Adrenal gland (tissue), 9 donors: ENCODE measurements at regions not wholly inside any gene's neighbourhood (a gene's known extent, or its start where the extent isn't known, plus 50 kb on each side); places are given as distances from the start of the nearest gene placed in this dataset.

Source experiments
- DNase-seq, 7 donors: peaks; one replicate each; pipeline ENCODE4 v3.0.0-alpha.2; 2019 to 2020
- H3K27ac ChIP-seq, 5 donors: fragments of 200-600 bp; sonication (generic) in 4 of 5; 1 replicate in 3 of 5; 2 replicates in 2 of 5; pipeline versions ENCODE4 v1.5.1 to v1.8.0; 2016 to 2020; ENCODE audit warnings: mild to moderate bottlenecking in 1 of 5
- H3K27me3 ChIP-seq: fragments of 200-600 bp; 2 replicates; pipeline ENCODE4 v1.8.0; 2021
- H3K36me3 ChIP-seq, 2 donors: fragments of 200-600 bp; replicated peaks in 1 of 2; 1 replicate in 1 of 2; 2 replicates in 1 of 2; pipeline versions ENCODE4 v1.5.1 to v1.8.0; 2018 to 2022
- H3K4me1 ChIP-seq, 2 donors: fragments of 200-600 bp; replicated peaks in 1 of 2; 1 replicate in 1 of 2; 2 replicates in 1 of 2; pipeline versions ENCODE4 v1.5.1 to v1.8.0; 2018 to 2021
- H3K4me3 ChIP-seq, 4 donors: fragments of 200-600 bp; sonication (generic) in 3 of 4; one replicate each; pipeline ENCODE4 v1.5.1; 2016 to 2018
- H3K9me3 ChIP-seq, 3 donors: fragments of 200-600 bp; sonication (generic) in 1 of 3; replicated peaks in 1 of 3; 1 replicate in 2 of 3; 2 replicates in 1 of 3; pipeline versions ENCODE4 v1.5.1 to v1.8.0; 2016 to 2021
- CTCF ChIP-seq, 6 experiments: fragments of 450-650 bp in 4 of 6; fragments of 200-600 bp in 2 of 6; sonication (generic) in 1 of 6; IDR thresholded peaks; 1 replicate in 5 of 6; 2 replicates in 1 of 6; pipeline versions ENCODE4 v1.5.1 to v1.8.0; 2016 to 2021; ENCODE audit warnings: antibody characterized with exemption in 6 of 6, mild to moderate bottlenecking in 2 of 6, moderate library complexity in 1 of 6
- POLR2A ChIP-seq, 2 donors: fragments of 450-650 bp; IDR thresholded peaks; one replicate each; pipeline ENCODE4 v1.6.1; 2017; ENCODE audit warnings: antibody characterized with exemption in 2 of 2, mild to moderate bottlenecking in 2 of 2, moderate library complexity in 1 of 2
- WGBS, 4 donors: extraction: QIAGEN DNeasy Blood & Tissue Kit in 2 of 4; methylation state at CpG; one replicate each; pipeline versions ENCODE4 v1.1.5 to v1.1.7; 2013 to 2017; 5-methylcytosine and 5-hydroxymethylcytosine counted together
- intact Hi-C, 2 donors: fragments of 100-400 bp; cut with DNase I; formaldehyde crosslinking; loops; one replicate each; pipeline versions ENCODE4 v1.14.1 to v1.15.0; 2022 to 2023
- donor health status: healthy with polysubstance abuse.
- donor health status: Bipolar disorder and iron deficiency.
- donor health status: DM: yes; HTN: yes; CAD: no.
- donor health status: DM: no; HTN: no; CAD: no.
- donor health status: DM: no; HTN: no; CAD: no.

GRCh38 chr20:4493386-4493785 lies 192.9 kb upstream of the PRNP start:
- no peak for TF ChIP-seq POLR2A (IDR thresholded peaks at IDR 0.05)
- TF ChIP-seq CTCF (IDR thresholded peaks at IDR 0.05) = no peak
- Histone ChIP-seq H3K36me3 (no peaks in the 10 kb centered on the region), H3K4me3 (no peak overlapping the region), H3K4me1 (no peaks in the 10 kb centered on the region), H3K27me3 (no peaks in the 10 kb centered on the region), H3K9me3 (no peaks in the 10 kb centered on the region), H3K27ac (no peak overlapping the region)
- no peak for DNase-seq
- intact Hi-C loops = no loop called here
- 44 to 57% (median 54%) methylated on average over 2 of the region's 2 CpGs for WGBS, 4 donors

DNA sequence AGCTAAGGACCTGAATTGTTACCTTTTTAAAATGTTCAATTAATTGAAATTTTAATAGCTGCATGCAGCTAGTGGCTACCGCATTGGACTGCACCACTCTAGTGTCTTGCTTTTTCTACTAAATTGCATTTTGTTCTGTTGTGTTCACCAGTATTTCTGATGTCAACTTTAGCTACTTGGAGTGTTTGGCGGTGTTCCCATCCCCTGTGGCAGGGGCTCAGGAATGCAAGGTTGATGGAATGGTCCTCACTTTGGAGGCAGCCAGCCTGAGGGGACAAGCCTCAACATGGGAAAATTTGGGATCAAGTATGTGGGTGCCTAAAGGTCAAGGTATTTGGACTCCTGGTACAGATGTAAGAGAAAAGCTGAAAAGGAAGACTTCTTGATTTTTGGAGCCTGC lies 194.6 kb upstream of the PRNP start:
- Histone ChIP-seq H3K4me1 (no peaks in the 10 kb centered on the region), H3K9me3 (no peaks in the 10 kb centered on the region), H3K36me3 (no peaks in the 10 kb centered on the region), H3K27ac (no peak overlapping the region), H3K27me3 (no peaks in the 10 kb centered on the region), H3K4me3 (no peak overlapping the region)
- TF ChIP-seq CTCF (IDR thresholded peaks at IDR 0.05) (no peak), POLR2A (IDR thresholded peaks at IDR 0.05) (no peak)
- DNase-seq = no peak
- intact Hi-C loops = no loop called here
- WGBS, 4 donors = 90 to 94% (median 93%) methylated on average over 2 of the region's 2 CpGs

DNA sequence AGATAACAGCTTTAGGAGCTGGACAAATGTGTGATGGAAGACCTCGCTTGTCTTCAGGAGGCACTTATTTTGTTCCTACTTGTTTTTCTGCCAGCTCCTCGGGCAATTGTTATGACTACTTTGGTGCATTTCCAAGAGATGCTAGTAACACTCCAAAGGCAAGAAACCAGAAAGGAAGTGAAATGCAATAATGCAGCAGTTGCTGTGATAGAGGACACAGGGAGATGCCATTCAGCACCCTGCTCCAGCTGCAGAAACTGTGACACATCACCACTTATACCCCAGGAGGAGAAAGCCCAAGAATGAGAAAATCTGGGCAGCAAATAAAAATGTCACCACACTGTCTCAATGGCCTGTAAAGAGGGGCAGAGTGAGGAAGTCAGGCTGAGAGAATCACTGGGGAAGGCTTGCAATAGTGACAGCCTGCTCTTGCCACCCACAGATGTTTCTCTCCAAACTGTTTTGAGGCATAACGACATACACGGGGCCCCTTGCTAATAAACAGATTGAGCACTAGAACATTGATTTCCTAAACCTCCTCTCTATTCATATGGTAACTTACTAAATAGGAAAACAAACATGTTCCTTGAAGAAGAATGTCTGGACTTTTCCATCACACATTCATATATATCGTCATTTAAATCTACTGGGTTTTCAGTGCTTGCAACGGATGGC lies 195.5 kb upstream of the PRNP start:
- no peaks in the 10 kb centered on the region for H3K27me3 ChIP-seq
- H3K4me1 ChIP-seq = no peaks in the 10 kb centered on the region
- no peak for TF ChIP-seq POLR2A (IDR thresholded peaks at IDR 0.05)
- no peak for TF ChIP-seq CTCF (IDR thresholded peaks at IDR 0.05)
- 47 to 57% (median 51%) methylated on average over 6 of the region's 6 CpGs for WGBS, 4 donors
- no peaks in the 10 kb centered on the region for H3K36me3 ChIP-seq
- no peak for DNase-seq
- intact Hi-C loops = no loop called here
- no peak overlapping the region for H3K4me3 ChIP-seq
- no peak overlapping the region for H3K27ac ChIP-seq
- no peaks in the 10 kb centered on the region for H3K9me3 ChIP-seq

- WGBS, 4 donors = 86 to 91% (median 90%) methylated on average over 3 of the region's 3 CpGs
- H3K4me3 ChIP-seq = no peak overlapping the region
- H3K27ac ChIP-seq = no peak overlapping the region
- H3K27me3 ChIP-seq = no peaks in the 10 kb centered on the region
- no peaks in the 10 kb centered on the region for H3K36me3 ChIP-seq
- no peaks in the 10 kb centered on the region for H3K9me3 ChIP-seq
- DNase-seq = no peak
- TF ChIP-seq POLR2A (IDR thresholded peaks at IDR 0.05) = no peak
- TF ChIP-seq CTCF (IDR thresholded peaks at IDR 0.05) = no peak
- no peaks in the 10 kb centered on the region for H3K4me1 ChIP-seq
- intact Hi-C loops = no loop called here
Observed at GRCh38 chr20:4490045-4490444, 196.2 kb upstream of the PRNP start.
